GM03348 (cell line): ENCODE measurements at regions not wholly inside any gene's neighbourhood (a gene's known extent, or its start where the extent isn't known, plus 50 kb on each side); places are given as distances from the start of the nearest gene placed in this dataset.
"Not testable (repeated sequence)": the region's sequence is repeated elsewhere in the genome, so short reads cannot be mapped to it uniquely, and the experiment has no call there.

ENCODE experiments used
- DNase-seq: peaks from one replicate; pipeline ENCODE4 v3.0.0; 2012; ENCODE audit warnings: low spot score

DNA sequence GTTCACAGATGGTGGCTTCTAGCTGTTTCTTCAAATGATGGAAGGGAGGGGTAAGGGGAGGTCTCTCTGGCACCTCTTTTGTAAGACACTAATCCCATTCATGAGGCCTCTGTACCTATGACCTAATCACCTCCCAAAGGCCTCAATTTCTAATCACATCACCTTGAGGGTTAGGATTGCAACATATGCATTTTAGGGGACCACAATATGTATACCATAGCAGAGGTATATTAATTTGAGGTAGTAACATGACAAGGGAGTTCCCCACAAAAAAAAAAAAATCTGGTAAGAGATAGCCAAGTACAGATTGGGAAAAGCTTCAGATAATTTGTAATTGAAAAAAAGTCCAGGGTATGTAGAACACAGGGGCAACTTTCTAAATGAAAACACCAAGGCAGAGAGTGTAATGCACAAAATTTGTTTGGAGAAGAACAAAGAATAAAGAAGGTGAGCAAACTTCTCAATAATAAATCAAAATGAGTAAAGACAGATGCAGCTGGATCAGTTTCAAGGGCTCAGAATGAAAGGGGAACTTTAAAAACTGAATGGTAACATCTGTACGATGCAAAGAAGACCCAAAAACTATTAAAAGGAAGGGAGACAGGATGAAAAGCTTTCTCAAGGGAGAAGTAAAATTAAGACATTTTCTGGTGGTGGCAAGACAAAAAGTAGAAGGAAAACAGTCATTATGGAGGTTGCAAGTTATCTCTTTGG lies 125.5 kb upstream of the DCN start:
- no peak for DNase-seq

DNA sequence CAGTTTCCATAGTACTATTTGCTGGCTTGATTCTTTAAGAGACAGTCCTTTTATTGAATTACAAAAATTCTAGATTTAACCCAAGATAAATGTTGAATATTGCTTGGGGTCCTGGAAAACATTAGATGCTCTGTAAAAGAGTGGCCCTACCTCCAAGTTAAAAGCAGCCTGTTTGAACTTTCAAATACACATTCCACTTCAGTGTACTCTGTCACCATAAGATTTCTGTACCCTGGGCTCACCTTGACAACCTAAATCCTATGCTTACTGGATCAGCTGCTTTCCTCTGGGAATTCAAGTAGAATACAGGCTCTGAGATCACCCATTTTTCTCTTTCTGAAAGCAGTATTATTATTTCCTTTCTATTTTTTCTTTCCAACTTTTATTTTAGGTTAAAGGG lies 107.7 kb upstream of the DCN start:
- no peak for DNase-seq

DNA sequence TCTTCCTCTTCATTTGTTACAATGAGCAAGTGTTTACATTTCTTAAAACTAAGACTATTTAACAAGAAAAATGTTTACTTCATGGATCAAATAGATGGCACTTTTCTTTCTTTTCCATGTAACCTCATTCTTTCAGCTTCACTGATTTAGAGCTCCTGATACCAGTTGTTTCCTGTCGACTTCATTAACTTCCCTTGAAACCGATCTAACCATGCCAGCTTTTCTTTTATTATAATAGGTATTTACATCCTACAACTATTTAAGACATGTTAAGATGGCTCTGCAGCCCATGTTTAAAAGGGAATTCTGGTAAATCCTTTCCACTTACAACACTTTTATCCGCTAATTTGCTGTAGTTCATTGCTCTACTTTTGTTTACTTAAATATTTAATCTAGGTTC lies 107.3 kb upstream of the DCN start:
- DNase-seq = no peak

DNA sequence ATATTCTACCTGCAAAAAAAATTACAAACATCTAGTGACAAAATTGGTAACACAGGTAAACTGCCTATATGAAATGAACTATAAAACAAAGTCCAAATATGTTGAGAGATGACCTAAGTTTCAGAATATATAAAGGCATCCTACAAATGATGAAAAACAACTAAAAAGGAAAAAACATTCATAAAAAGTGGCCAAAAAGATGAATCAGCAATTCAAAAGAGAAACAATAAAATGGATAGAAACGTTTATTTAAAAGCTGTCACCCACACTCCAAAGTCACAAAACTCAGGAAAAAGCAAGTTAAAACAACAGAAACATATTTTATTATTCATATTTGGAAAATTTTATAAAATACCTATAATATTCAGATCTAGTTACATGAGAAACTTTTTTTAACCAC lies 106.5 kb upstream of the DCN start:
- DNase-seq = no peak

DNA sequence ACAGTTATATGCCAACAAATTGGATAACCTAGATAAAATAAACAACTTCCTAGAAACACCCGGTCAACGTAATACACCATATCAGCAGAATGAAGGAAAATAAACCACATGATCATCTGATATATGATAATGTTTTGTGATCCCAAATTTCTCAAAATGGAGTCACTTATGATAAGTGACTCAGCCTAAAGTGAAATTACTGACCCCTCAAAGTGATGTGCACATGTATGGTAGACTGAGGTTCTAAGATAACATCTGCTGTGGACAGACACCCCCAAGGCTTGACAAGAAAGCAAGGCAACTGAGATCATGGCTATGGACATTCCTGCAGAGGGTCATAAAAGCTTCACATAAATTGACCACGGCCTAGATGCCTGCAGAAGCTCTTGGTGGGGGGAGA lies 105.1 kb upstream of the DCN start:
- no peak for DNase-seq

DNA sequence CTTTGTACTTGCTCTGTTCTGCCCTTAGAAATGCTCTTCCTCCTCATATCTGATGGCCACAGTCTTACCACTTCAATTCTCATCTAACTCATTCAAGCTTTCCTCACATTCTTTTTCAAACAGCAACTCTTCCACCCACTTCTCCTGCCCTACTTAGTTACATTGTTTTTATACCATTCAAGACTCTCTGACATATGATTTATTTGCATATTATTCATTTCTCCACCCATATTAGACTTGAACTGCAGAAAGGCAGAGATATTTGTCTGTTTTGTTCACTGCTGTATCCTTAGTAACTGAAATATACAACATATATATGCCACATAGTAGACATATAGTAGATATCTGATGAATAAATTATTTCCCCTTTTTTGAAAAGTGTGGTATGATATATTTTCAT lies 95.5 kb upstream of the DCN start:
- DNase-seq = no peak

DNA sequence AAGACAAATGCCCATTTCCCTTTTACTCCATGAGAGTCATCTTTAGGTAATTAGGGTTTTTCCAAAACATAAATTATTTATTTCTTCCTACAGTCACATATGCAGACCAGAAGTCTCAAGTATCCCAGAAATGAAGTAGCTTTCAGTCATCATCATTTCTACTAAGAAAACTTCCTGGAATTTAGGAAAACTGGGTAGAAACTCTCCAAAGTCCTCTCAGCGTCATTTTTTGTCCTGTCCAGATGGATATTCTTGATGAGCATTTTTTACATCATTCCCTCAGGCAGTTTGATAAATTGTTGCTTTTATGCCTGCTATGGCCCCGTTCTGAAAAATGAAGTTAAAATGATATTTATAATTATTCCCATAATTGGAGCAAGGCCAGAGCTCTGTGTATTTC lies 93.9 kb upstream of the DCN start:
- no peak for DNase-seq

DNA sequence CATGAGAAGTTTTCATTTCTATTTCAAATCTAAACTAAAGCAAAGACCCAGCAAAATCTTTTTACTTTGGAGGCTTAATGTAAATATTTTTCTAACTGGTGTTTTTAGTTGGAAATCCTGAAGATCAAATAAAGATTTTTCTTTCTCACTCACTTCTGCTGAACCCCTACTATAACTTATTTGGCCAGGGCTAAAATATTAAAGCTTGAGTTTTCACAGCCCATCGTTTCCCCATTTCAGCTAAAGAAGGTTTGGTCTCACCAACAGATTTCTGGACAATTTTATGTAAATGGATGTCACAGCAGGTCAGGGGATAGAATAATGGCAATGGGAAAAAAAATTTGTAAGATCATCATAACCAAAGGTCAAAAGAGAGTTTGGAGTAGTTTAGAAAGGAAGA lies 92.7 kb upstream of the DCN start:
- DNase-seq = no peak

DNA sequence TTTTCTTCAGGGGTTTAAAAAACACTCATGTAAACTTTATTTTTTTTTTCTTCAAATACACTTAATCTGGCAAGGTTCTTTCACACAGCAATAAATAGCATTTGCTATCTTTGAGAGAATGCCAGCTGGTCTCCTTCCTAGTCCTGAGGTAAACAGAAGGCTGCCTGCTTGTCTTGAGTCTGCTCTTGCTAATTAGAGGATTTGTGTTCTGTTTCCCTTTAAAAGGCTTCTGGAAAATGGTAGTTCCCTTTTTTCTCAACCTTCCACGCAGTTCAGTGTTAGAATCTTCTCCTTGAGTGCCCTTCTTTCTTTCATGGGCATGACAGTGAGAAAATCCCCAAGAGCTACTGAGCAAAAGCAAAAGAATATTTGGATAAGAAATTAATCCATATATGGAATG lies 92.3 kb upstream of the DCN start:
- DNase-seq = peak; percentile 13

DNA sequence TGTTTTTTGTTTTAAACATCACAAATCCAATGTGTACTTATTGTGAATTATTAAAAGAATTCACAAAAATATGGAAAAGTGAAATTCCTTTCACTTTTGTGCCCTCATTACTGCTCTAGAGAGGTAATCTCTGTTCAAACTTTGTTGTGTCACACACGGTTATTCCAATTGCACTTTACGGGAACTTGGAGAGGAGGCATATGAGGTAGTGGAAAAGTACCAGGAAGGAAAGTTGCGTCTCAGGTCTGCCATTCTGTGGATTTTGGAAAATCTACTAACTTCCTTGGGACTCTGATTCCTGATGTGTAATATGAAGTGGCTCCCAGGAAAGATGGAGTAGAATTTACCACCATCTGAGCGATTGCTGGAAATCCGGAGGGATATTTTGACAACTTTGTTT lies 90.9 kb upstream of the DCN start:
- no peak for DNase-seq

DNA sequence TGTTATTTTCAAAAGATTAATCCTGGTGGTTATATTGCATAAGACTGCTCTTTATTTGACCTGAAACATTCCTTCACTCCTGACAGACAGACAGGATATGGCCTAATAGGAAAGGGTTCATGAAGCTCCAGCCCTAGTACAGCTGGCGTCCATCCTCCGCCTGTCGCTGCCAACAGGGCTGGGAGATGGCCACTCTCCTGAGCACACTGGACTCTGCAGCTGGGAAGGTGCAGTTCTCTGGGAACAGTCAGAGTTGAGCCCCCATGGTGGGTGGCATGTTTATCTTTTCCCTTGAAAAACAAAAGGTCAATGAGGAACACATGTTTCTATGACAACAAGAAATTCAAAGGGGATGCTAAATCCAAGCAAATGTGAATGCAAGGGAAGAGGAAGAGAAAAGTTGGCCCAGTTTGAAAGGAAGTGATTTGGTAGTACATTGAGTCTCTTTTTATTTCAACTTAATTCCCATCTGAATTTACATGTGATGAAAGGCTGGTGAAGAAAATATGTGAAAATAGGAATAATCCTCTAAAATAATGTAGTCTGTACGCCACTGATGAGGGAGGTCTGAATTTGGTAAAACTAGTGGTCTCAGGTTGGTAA lies 89.9 kb upstream of the DCN start:
- DNase-seq = no peak

DNA sequence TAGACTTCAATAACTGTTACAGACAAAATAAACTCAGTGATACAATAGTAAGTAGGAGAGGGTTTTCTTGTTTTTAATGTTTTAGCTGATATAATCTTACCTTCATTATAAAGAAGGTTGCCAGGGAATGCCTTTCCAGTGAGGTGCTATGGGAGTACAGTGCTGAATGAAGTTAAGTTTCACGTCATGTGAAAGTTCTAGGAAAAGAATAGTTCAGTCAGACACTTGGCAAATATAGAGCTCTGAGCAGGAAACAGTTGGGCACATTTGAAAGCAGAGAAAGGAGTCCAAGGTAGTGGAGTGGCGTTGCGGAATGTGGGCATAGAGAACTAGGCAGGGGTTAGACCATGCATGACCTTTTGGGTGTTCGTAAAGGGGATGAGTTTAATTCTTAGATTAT lies 88.6 kb upstream of the DCN start:
- DNase-seq = no peak

DNA sequence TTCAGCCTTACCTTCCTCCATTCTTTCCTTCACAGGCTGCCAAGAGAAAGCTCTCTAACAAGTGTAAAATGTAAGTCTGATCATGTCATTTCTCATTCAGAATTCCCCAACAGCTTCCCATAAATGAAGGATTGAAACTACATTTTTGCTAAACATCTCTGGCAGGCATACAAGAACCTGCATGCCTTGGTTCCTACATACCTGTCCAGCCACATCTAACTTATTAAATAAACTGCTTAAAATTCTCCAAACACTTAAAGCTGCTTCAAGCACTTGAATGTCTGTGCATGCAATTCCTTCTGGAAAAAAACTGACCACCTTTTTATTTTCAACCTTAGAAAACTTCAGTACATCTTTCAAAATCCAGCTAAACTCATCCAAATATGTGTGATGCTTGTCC lies 84.4 kb upstream of the DCN start:
- no peak for DNase-seq

DNA sequence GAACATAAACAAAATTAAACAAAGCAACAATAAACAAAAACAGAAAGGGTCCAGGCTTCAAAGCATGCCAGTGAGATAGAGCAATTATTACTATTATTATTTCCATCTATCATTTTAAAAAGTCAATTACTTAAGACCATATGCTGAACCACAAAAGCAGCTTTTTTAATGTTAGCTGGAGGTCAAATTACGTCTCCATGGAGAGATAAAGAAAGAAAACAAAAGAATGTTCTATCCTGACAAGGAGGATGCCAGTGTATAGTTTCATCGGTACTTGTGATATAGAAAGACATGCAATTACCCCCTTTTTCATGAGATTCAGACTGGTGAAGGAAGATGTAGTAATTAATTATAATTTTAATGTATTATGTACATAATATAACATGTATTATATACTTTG lies 81.6 kb upstream of the DCN start:
- DNase-seq = no peak

DNA sequence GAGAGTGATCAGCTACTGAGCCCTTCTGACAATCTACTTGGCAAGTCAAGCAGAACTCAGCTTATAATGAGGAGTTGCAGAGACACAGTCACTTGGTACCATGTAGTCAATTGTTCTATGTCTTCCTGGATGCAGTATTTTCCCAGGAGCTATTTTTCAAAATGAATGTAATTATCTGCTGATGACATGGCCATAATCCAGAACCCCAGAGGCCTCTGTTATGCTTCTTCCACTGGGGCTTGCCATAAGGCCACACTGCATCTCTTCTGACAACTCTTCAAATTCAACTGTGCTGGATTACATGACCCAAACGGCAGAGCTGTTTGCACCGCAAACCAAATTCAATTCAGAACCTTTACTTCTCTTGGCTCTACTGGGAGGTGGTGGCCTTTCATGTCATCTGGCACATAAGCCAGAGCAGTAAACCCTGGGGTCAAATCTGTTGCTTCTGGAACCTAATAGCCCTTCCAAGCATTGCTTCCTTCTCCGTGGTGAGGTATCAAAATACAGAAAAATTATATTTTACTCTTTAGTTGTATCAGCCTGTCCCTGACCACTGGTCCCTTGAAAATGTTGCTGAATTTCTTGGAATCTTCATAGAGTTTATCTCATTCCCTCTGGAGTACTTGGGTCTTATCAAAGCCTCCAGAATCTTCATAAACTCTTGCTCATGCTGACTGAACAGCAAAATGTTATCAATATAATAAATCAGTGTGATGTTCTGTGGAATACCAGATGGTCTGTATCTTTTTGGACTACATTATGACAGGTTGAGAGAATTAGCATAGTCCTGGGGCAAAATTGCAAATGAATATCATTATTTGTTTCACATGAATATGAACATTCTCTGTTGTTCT lies 79.4 kb upstream of the DCN start:
- DNase-seq = no peak

DNA sequence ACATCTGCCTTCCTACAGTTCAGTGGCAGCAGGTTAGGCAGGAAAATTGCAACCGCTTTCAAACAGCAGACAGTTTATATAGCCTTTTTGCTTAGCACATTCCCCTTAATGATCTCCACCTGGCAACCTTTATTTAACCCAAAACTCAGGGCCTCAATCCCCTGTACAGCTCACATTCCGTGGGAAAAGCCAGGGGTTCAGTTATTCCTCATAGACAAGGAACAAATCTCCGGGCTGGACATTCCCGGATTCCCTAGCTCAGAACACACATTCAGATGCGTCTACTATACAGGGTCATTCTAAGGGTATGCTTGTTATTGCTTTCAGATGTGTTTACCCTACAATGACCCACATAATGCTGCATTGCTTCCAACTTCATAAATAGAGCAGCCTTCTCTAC lies 73.8 kb upstream of the DCN start:
- DNase-seq = no peak

DNA sequence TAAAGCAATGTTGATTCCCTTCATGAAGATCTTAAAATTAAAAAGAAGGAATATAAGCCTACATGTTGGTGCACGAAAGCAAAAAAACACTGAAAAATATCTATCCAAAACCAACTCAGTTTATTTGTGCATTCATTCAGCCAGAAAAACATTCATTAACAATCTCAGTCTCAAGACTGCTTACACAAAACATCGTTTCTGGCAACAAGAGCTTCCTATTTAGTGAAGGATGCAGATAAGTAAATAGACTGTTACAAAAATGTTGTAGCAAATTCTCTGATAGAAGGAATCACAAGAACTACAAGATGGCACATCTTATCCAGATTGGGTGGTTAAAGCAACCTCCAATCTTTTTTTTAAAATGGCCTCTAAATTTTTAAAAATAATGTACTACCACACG lies 69.7 kb upstream of the DCN start:
- DNase-seq = no peak

DNA sequence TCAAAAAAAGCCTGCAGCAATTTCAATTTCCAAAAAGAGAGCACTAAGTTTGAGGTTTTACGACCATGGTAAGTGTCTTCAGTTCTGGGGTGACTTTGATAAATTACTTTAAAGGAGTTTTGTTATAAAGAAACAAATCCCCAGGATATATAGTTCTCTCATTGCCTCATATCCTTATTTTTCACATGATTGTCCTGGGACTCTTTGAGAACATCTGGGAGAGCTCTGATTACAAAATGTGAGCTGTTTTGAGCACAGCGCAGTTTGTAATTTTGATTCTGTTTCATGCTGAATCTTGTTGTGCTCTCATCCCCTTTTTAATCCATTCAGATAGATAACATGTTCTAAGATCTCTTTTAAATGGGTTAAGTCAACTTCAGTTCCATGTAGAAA lies 67.7 kb upstream of the DCN start:
- DNase-seq = peak; percentile 4

DNA sequence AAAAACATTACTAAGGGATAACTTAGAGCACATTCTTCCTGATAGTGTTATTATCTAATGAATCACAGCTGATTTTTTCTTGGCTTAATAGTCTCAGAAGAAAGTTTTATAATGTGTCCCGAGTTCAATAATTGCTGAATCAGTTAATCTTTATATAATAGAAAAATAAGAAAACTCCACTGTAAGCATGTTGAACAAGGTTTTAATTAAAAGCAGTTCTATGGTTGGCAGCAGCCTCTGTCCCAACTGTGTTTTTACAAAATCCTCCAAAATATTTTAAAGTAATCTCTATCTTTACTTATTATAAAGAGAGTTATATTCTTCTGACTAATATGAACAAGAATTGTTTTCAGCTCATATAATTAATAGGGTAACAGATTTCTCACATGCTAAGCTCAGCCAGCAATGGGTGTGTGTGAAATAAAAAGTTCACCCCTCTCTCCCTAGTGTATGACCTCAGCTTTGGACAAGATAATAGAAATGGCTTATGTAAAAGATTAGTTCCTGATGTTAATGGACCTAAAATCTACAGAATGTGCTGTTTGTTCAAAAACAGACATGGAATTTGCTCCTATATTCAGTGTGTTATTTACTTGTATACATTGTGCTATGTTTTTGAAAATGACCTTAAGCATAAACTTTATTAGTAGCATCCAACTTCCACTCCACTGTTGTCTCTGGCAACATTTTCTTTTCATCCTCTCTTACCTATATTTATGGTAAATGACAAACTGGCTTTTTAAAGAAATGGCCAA lies 67.1 kb upstream of the DCN start:
- peak; percentile 33 for DNase-seq

DNA sequence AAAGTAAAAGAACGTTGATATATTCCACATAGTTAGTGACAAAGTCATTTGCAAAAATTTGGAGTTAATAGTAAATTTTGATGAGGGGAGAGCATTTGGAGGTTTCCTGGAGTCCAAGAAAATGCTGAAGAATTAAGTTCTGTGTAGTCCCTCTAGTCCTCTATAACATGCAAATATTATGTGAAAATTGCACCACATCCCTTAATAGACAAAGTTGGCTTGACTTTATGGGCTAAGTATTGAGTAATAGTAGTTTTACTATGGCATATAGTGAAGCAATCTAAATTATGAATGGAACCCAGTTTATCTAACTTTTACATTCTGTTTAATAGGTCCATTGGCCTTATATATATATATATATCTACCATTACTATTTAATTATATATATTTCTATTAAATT lies 66.4 kb upstream of the DCN start:
- DNase-seq = peak; percentile 19

DNA sequence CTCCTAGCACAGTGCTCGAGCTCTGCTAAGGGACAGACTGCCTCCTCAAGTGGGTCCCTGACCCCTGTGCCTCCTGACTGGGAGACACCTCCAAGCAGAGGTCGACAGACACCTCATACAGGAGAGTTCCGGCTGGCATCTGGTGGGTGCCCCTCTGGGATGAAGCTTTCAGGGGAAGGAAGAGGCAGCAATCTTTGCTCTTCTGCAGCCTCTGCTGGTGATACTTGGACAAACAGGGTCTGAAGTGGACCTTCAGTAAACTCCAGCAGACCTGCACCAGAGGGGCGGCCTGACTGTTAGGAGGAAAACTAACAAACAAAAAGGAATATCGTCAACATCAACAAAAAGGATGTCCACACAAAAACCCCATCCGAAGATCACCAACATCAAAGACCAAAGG lies 60.6 kb upstream of the DCN start:
- DNase-seq = not testable (repeated sequence)

DNA sequence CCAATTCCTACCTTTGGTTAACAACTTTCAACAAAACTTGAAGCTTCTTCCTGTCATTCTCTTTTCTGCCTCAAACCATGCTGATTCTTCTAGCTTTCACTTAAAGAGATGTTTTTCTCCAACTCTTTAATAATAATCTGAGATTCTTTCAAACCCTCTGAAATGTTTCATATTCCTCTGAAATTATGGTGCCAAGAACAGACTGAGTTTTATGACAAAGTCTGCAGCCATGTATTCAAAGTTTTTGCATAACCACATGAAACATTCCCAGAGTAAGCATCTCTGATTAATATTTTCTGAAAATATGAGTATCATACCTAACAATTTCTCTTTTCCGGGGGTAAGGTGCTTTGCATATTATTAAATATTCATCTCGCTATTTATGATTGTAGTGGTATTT lies 59.1 kb upstream of the DCN start:
- peak; percentile 9 for DNase-seq
